HFF-Myc (cell line): ENCODE measurements at regions not wholly inside any gene's neighbourhood (a gene's known extent, or its start where the extent isn't known, plus 50 kb on each side); places are given as distances from the start of the nearest gene placed in this dataset.
A peak's percentile ranks its signal among the peaks of the same experiment; 100 is the strongest.

Source experiments
- DNase-seq: peaks from one replicate; pipeline ENCODE4 v3.0.0-alpha.2; 2011; ENCODE audit warnings: low read depth; ENCODE audit errors: extremely low read depth
- H3K4me3 ChIP-seq: replicated peaks from 2 replicates; pipeline ENCODE4 v1.5.1; 2011; ENCODE audit warnings: low read depth, mild to moderate bottlenecking, control low read depth, low read length
- CTCF ChIP-seq: IDR thresholded peaks from 2 replicates; pipeline ENCODE4 v1.5.1; 2012; ENCODE audit warnings: mild to moderate bottlenecking, low read depth, low read length, control low read depth; ENCODE audit errors: missing control alignments

GRCh38 chr12:76266797-76267196 is 81.4 kb downstream of the BBS10 start:
- H3K4me3 ChIP-seq = no peak overlapping the region
- no peak for TF ChIP-seq CTCF
- peak; percentile 52 for DNase-seq

- no peak for TF ChIP-seq CTCF
- no peak for DNase-seq
- H3K4me3 ChIP-seq = no peak overlapping the region
These were observed 82.6 kb downstream of the BBS10 start for GRCh38 chr12:76265424-76266180.

- H3K4me3 ChIP-seq = no peak overlapping the region
- no peak for DNase-seq
- TF ChIP-seq CTCF = no peak
These were observed 83.6 kb downstream of the BBS10 start for GRCh38 chr12:76264611-76265012.

GRCh38 chr12:76263696-76264095 is 84.5 kb downstream of the BBS10 start:
- no peak for DNase-seq
- H3K4me3 ChIP-seq = no peak overlapping the region
- TF ChIP-seq CTCF = no peak

- no peak for TF ChIP-seq CTCF
- peak; percentile 71 for DNase-seq
- H3K4me3 ChIP-seq = peak overlapping the region; percentile 27
These were observed 87.8 kb downstream of the BBS10 start for GRCh38 chr12:76260390-76260748.

- no peak for TF ChIP-seq CTCF
- peak; percentile 69 for DNase-seq
- H3K4me3 ChIP-seq = peak overlapping the region; percentile 27
These were observed 88.4 kb downstream of the BBS10 start for GRCh38 chr12:76259660-76260389.
